ENCODE measurements at regions not wholly inside any gene's neighbourhood (a gene's known extent, or its start where the extent isn't known, plus 50 kb on each side); places are given as distances from the start of the nearest gene placed in this dataset.

GRCh38 chr5:85614489-85614888 lies 1003.3 kb upstream of the COX7C start:
- Histone ChIP-seq H3K27ac (ENCODE audit: extremely low read length, insufficient read depth, low read length) (no peak overlapping the region), H4K20me1 (ENCODE audit: insufficient read depth, low read length) (no peaks in the 10 kb centered on the region), H3K36me3 (replicated peaks in 1 of 2; ENCODE audit: control insufficient read depth in 1 of 2, insufficient read depth in 2 of 2, low read length in 2 of 2) (no peaks in the 10 kb centered on the region), H3K27me3 (ENCODE audit: control insufficient read depth in 1 of 2, insufficient read depth in 2 of 2, low read length in 2 of 2) (no peaks in the 10 kb centered on the region), H3K79me2 (ENCODE audit: insufficient read depth, low read length) (no peaks in the 10 kb centered on the region), H3K4me2 (ENCODE audit: low read depth, low read length) (no peak overlapping the region), H2AFZ (ENCODE audit: low read length) (no peak overlapping the region), H3K4me3 (replicated peaks in 1 of 3; ENCODE audit: insufficient read depth in 1 of 3, low read depth in 2 of 3, low read length in 3 of 3) (no peak overlapping the region), H3K9me3 (ENCODE audit: low read length) (no peaks in the 10 kb centered on the region), H3K9ac (ENCODE audit: insufficient read depth, low read depth, low read length) (no peak overlapping the region), H3K4me1 (ENCODE audit: insufficient read depth, low read length) (no peaks in the 10 kb centered on the region)
- WGBS (ENCODE audit: low lambda C conversion rate): 7% methylated on average over 3 of the region's 3 CpGs
- in situ Hi-C loops (cut with HindIII; ENCODE audit: extremely low pct_ligation_motif_present, low pct_unique_long_range_greater_than_20kb) (no loop called here), intact Hi-C loops (cut with micrococcal nuclease; ENCODE audit: unreplicated experiment) (no loop called here)
- CTCF ChIA-PET (ENCODE audit: low intra/inter-chr PET ratio, low total read pairs): no interaction called here
- no peak for FAIRE-seq
- ATAC-seq: no peak
- no TSS peak for BruUV-seq (replicated peaks)
- TF ChIP-seq ZNF878 (CRISPR knock-in tag; IDR thresholded peaks at IDR 0.05): no peak
- TF ChIP-seq ATRX (CRISPR knock-in tag; IDR thresholded peaks at IDR 0.05; ENCODE audit: borderline replicate concordance): no peak
- no peak for TF ChIP-seq ZNF841 (CRISPR knock-in tag; IDR thresholded peaks at IDR 0.05; ENCODE audit: borderline replicate concordance)
- TF ChIP-seq HNRNPL (IDR thresholded peaks at IDR 0.05; ENCODE audit: low read depth, low read length): no peak
- no peak for TF ChIP-seq CREM (IDR thresholded peaks at IDR 0.05)
- TF ChIP-seq CREM (CRISPR knock-in tag; IDR thresholded peaks at IDR 0.05): no peak
- no peak for TF ChIP-seq HIVEP1 (CRISPR knock-in tag; IDR thresholded peaks at IDR 0.05)
- no peak for TF ChIP-seq NR3C1 (CRISPR knock-in tag; IDR thresholded peaks at IDR 0.05)
- POLR2A ChIA-PET: no interaction called here
- DNase-seq (ENCODE audit: low spot score): no peak

GRCh38 chr5:85621668-85622067 lies 996.1 kb upstream of the COX7C start:
- Histone ChIP-seq H3K36me3 (replicated peaks in 1 of 2; ENCODE audit: control insufficient read depth in 1 of 2, insufficient read depth in 2 of 2, low read length in 2 of 2) (no peaks in the 10 kb centered on the region), H3K27ac (ENCODE audit: extremely low read length, insufficient read depth, low read length) (no peak overlapping the region), H3K4me2 (ENCODE audit: low read depth, low read length) (no peak overlapping the region), H3K4me3 (replicated peaks in 1 of 3; ENCODE audit: insufficient read depth in 1 of 3, low read depth in 2 of 3, low read length in 3 of 3) (no peak overlapping the region), H3K9ac (ENCODE audit: insufficient read depth, low read depth, low read length) (no peak overlapping the region), H3K9me3 (ENCODE audit: low read length) (no peaks in the 10 kb centered on the region), H2AFZ (ENCODE audit: low read length) (no peak overlapping the region), H3K4me1 (ENCODE audit: insufficient read depth, low read length) (no peaks in the 10 kb centered on the region), H3K79me2 (ENCODE audit: insufficient read depth, low read length) (no peaks in the 10 kb centered on the region), H4K20me1 (ENCODE audit: insufficient read depth, low read length) (no peaks in the 10 kb centered on the region), H3K27me3 (ENCODE audit: control insufficient read depth in 1 of 2, insufficient read depth in 2 of 2, low read length in 2 of 2) (no peaks in the 10 kb centered on the region; a peak in 1 of 5 replicates)
- no TSS peak for BruUV-seq (replicated peaks)
- ATAC-seq: no peak
- intact Hi-C loops (cut with micrococcal nuclease; ENCODE audit: unreplicated experiment): no loop called here
- WGBS (ENCODE audit: low lambda C conversion rate): 61% methylated on average over 2 of the region's 2 CpGs
- no peak for FAIRE-seq
- in situ Hi-C loops (cut with HindIII; ENCODE audit: extremely low pct_ligation_motif_present, low pct_unique_long_range_greater_than_20kb): no loop called here
- no peak for DNase-seq (ENCODE audit: low spot score)
- TF ChIP-seq ZBTB20 (CRISPR knock-in tag; IDR thresholded peaks at IDR 0.05; ENCODE audit: borderline replicate concordance, low read depth): no peak
- TF ChIP-seq MED8 (CRISPR knock-in tag; IDR thresholded peaks at IDR 0.05; ENCODE audit: insufficient replicate concordance): no peak
- TF ChIP-seq ZNF646 (CRISPR knock-in tag; IDR thresholded peaks at IDR 0.05): no peak
- TF ChIP-seq FOXM1 (CRISPR knock-in tag; IDR thresholded peaks at IDR 0.05): no peak
- CTCF ChIA-PET (ENCODE audit: low intra/inter-chr PET ratio, low total read pairs): no interaction called here
- POLR2A ChIA-PET: no interaction called here

Measured in HepG2 (cell line).